Psoas muscle (tissue), 7 donors: ENCODE measurements at regions not wholly inside any gene's neighbourhood (a gene's known extent, or its start where the extent isn't known, plus 50 kb on each side); places are given as distances from the start of the nearest gene placed in this dataset.
"Not testable (repeated sequence)": the region's sequence is repeated elsewhere in the genome, so short reads cannot be mapped to it uniquely, and the experiment has no call there.

Experiments
- ATAC-seq, 4 donors: fragments of 200-7000 bp; cut with Tn5 transposase; one replicate each; pipeline ENCODE4 v1.9.1; 2020; ENCODE audit warnings: moderate library complexity in 3 of 4, mild to moderate bottlenecking in 2 of 4
- DNase-seq, 2 donors: peaks; one replicate each; pipeline ENCODE4 v3.0.0-alpha.2; 2020
- H3K27ac ChIP-seq: fragments of 200-600 bp; one replicate; pipeline ENCODE4 v1.8.0; 2022
- H3K27me3 ChIP-seq, 3 donors: fragments of 200-600 bp in 1 of 3; one replicate each; pipeline versions ENCODE4 v1.6.1 to v1.8.0; 2013 to 2022; ENCODE audit warnings: low read length in 2 of 3, mild to moderate bottlenecking in 2 of 3, moderate library complexity in 1 of 3; ENCODE audit not compliant: insufficient read depth in 3 of 3
- H3K36me3 ChIP-seq, 2 donors: fragments of 200-600 bp in 1 of 2; one replicate each; pipeline versions ENCODE4 v1.6.1 to v1.8.0; 2013 to 2022; ENCODE audit warnings: low read depth in 1 of 2, mild to moderate bottlenecking in 1 of 2, moderate library complexity in 1 of 2; ENCODE audit not compliant: insufficient read depth in 1 of 2
- H3K4me1 ChIP-seq: fragments of 200-600 bp; one replicate; pipeline ENCODE4 v1.8.0; 2022
- H3K4me3 ChIP-seq: fragments of 200-600 bp; one replicate; pipeline ENCODE4 v1.8.0; 2022; ENCODE audit warnings: mild to moderate bottlenecking
- H3K9me3 ChIP-seq: fragments of 200-600 bp; one replicate; pipeline ENCODE4 v1.8.0; 2022
- WGBS, 3 donors: extraction: QIAGEN DNeasy Blood & Tissue Kit; methylation state at CpG; one replicate each; pipeline versions ENCODE4 v1.1.6 to v1.1.7; 2013; 5-methylcytosine and 5-hydroxymethylcytosine counted together
- intact Hi-C, 2 donors: fragments of 100-400 bp; cut with DNase I; formaldehyde crosslinking; loops; one replicate each; pipeline versions ENCODE4 v1.11.0 to v1.14.2; 2022
- TF ChIP-seq, protein P1 (sequence below): fragments of 200-600 bp; IDR thresholded peaks from one replicate; pipeline ENCODE4 v1.8.0; 2022; ENCODE audit warnings: antibody characterized with exemption
- donor health status: healthy with polysubstance abuse.
- donor health status: DM: no; HTN: no; CAD: no; lungs with moderate emphysema.
- donor health status: Bipolar disorder and iron deficiency.
- donor health status: healthy.
- donor health status: DM: yes; HTN: yes; CAD: no.
- donor health status: DM: no; HTN: no; CAD: no.
- donor health status: DM: yes; HTN: yes; CAD: no.

DNA sequence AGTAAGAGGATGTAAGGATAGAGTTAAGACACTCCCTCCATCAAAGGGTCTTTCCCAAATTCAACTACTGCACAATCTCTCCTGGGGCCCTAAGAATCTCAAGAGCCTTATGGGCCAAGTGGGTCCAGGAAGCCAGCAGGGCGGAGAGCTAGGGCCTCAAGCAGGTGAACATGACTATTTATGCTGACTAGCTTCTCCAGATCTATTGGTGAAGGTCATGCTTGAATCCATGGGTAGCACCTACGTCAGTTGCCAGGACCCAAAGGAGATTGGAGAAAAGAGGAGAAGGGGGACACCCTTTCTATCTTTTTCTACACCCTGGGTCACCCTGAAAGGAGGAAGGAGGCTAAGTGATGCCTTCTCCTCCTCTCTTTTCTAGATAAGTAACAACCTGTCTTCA is 534.2 kb upstream of the MIS18BP1 start:
- 62 to 81% (median 72%) methylated on average over 2 of the region's 2 CpGs for WGBS, 3 donors
- Histone ChIP-seq H3K27me3 (no peaks in the 10 kb centered on the region), H3K4me3 (no peak overlapping the region), H3K4me1 (no peaks in the 10 kb centered on the region), H3K27ac (no peak overlapping the region), H3K36me3 (no peaks in the 10 kb centered on the region), H3K9me3 (peaks cover 5% of the 10 kb centered on the region)
- intact Hi-C loops, result no loop called here
- DNase-seq, result no peak
- no peak for ATAC-seq
- TF ChIP-seq, protein P1, sequence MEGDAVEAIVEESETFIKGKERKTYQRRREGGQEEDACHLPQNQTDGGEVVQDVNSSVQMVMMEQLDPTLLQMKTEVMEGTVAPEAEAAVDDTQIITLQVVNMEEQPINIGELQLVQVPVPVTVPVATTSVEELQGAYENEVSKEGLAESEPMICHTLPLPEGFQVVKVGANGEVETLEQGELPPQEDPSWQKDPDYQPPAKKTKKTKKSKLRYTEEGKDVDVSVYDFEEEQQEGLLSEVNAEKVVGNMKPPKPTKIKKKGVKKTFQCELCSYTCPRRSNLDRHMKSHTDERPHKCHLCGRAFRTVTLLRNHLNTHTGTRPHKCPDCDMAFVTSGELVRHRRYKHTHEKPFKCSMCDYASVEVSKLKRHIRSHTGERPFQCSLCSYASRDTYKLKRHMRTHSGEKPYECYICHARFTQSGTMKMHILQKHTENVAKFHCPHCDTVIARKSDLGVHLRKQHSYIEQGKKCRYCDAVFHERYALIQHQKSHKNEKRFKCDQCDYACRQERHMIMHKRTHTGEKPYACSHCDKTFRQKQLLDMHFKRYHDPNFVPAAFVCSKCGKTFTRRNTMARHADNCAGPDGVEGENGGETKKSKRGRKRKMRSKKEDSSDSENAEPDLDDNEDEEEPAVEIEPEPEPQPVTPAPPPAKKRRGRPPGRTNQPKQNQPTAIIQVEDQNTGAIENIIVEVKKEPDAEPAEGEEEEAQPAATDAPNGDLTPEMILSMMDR, result no peak

DNA sequence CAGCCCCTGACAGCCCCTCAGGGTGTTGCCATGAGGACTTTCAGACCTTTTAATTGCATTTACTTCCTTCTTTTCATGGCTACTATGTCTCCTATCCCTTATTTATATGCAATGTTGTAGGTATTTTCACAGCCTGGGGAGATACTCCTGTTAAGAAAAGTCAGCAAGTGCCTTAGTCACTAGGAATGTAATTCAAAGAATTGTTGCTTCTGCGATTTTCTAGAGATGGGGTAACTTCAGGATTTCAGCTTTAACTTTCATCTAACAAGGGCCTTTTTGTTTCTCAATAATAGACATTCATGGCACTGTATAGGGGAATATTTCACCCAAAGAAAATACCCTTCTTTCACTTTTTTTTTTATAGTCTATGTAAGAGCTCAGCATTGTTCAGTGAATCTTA is 533.3 kb upstream of the MIS18BP1 start:
- TF ChIP-seq, protein P1, result no peak
- Histone ChIP-seq H3K9me3 (peaks cover 5% of the 10 kb centered on the region), H3K27ac (no peak overlapping the region)

DNA sequence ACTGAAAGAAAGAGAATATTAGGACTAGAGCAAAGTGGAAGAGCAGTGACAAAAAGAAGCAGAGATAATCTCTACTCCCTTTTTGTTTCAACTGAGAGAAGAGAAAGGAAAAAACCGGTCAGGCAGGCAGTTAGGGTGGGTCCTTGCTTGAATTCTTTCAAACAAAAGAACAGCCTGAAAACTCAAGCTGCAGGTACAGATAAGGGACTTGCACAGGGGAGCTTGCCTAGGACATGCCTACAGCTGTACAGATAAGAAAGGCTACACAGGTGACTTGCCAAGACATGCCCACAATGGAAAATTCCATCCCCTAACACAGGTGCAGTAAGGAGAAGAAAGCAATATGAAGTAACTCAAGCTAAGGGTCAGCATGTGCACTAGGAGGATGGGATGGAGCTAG is 532.2 kb upstream of the MIS18BP1 start:
- intact Hi-C loops, result no loop called here
- Histone ChIP-seq H3K27me3 (no peaks in the 10 kb centered on the region), H3K36me3 (no peaks in the 10 kb centered on the region), H3K4me3 (no peak overlapping the region), H3K9me3 (peaks cover 5% of the 10 kb centered on the region), H3K27ac (no peak overlapping the region), H3K4me1 (no peaks in the 10 kb centered on the region)
- WGBS, 3 donors, result 83 to 91% (median 91%) methylated on average over 1 of the region's 1 CpG
- ATAC-seq, result no peak
- TF ChIP-seq, protein P1, result no peak
- DNase-seq, result no peak

More for the DNA sequence above, 533.3 kb upstream of the MIS18BP1 start:
- intact Hi-C loops, result no loop called here
- Histone ChIP-seq H3K4me3 (no peak overlapping the region), H3K36me3 (no peaks in the 10 kb centered on the region), H3K27me3 (no peaks in the 10 kb centered on the region), H3K4me1 (no peaks in the 10 kb centered on the region)
- ATAC-seq, result no peak
- no peak for DNase-seq
- 68 to 77% (median 74%) methylated on average over 1 of the region's 1 CpG for WGBS, 3 donors

DNA sequence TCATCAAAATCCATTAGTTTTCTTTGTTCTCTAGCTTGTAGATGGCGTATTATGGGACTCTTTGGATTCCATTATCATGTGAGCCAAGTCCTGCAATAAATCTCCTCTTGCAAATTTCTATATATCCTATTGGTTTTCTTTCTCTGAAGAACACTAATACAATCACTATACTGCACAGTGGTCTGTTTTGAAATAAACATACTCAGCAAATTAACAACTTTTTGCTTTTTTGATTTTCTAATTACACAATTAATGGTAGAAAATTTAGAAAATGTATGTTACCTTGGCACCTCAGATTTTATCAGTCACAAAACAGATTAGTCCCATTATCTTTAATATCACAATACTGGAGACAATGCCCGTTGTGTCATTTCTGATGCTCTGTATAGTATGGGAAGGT is 513.2 kb upstream of the MIS18BP1 start:
- Histone ChIP-seq H3K4me1 (no peaks in the 10 kb centered on the region), H3K4me3 (no peak overlapping the region), H3K27ac (no peak overlapping the region), H3K9me3 (no peaks in the 10 kb centered on the region), H3K27me3 (no peaks in the 10 kb centered on the region), H3K36me3 (no peaks in the 10 kb centered on the region)
- intact Hi-C loops, result no loop called here
- TF ChIP-seq, protein P1, result no peak
- ATAC-seq, result no peak
- no peak for DNase-seq
- WGBS, 3 donors, result 82 to 94% (median 88%) methylated on average over 2 of the region's 2 CpGs

DNA sequence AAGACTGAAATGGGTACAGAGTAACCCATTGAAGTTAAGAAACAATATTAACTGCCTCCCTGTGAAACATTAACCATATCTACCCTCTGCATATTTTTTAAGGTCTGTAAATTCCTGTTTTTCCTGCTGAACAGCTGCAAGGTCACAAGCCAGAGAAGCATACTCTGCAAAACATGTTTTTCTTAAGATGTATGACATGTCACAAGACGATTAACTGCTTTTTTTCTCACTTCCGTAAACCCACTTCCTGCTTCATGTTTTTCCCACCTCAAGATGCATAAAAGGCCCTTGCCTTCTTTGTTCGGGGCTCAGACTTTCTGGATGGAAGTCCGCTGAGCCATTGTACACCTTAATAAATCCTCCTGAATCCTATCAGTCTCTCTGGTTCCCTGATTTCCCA is 504.7 kb upstream of the MIS18BP1 start:
- Histone ChIP-seq H3K36me3 (no peaks in the 10 kb centered on the region), H3K27ac (no peak overlapping the region), H3K9me3 (peaks cover 5% of the 10 kb centered on the region), H3K4me1 (no peaks in the 10 kb centered on the region), H3K27me3 (no peaks in the 10 kb centered on the region), H3K4me3 (no peak overlapping the region)
- TF ChIP-seq, protein P1, result no peak
- WGBS, 3 donors, result 64 to 76% (median 66%) methylated on average over 4 of the region's 4 CpGs
- ATAC-seq (no peak), DNase-seq (no peak)
- intact Hi-C loops, result no loop called here

DNA sequence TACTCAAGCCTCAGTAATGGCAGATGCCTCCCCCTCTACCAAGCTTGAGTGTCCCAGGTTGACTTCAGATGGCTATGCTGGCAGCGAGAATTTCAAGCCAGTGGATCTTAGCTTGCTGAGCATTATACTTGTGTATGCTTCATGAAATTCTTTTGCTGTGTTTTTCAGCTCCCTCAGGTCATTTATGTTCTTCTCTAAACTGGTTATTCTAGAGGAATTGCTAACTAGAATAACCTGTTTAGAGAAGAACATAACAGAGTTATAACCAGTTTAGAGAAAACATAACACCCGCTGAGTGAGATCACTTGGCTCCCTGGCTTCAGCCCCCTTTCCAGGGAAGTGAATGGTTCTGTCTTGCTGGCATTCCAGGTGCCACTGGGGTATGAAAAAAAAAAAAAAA is 503.4 kb upstream of the MIS18BP1 start:
- 85 to 96% (median 92%) methylated on average over 2 of the region's 2 CpGs for WGBS, 3 donors
- H3K27me3 ChIP-seq, ATAC-seq, DNase-seq, H3K9me3 ChIP-seq, intact Hi-C loops, H3K27ac ChIP-seq, H3K36me3 ChIP-seq, H3K4me1 ChIP-seq, H3K4me3 ChIP-seq: not testable (repeated sequence)
